ENCODE measurements at regions not wholly inside any gene's neighbourhood (a gene's known extent, or its start where the extent isn't known, plus 50 kb on each side); places are given as distances from the start of the nearest gene placed in this dataset.

DNA sequence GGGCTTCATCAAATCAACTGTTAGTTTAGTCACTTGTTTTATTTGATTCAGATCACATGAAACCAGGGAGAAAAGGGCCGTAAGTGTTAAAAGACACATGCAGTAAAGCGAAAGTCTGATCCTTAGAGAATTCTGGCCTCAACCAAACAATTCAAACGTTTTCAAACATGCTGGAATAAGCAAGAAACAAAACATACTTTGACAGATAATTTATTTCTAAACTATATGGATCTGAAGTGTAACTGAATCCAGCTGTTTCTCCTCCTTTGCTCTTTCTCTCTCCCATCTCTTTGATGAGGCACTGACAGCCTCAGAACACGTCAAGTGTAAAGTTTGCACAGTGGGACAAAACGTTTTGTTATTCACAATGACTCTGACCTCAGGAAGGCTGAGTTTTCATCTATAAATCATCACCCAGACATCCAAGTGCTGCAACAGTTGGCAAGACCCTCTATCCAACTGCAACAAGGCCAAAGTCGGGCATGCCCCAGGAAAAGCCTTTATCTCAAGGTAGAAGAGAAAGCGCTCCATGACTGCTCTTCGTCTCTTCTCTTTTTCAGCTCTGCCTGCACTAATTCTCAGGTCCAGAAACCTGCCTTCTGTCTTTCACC lies 267.1 kb upstream of the MYOCD start:
- Mint-ChIP-seq H3K36me3 (ENCODE audit: insufficient read depth, unreplicated experiment) (no peaks in the 10 kb centered on the region), H3K9me3 (ENCODE audit: unreplicated experiment) (peaks cover 15% of the 10 kb centered on the region), H3K27me3 (ENCODE audit: insufficient read depth, unreplicated experiment) (peaks cover 11% of the 10 kb centered on the region), H3K4me3 (ENCODE audit: unreplicated experiment) (no peak overlapping the region), H3K27ac (ENCODE audit: low read depth, unreplicated experiment) (no peak overlapping the region), H3K4me1 (ENCODE audit: insufficient read depth, unreplicated experiment) (no peaks in the 10 kb centered on the region)
- DNase-seq (ENCODE audit: unreplicated experiment), result no peak
- ChIA-PET POLR2A (no interaction called here), CTCF (no interaction called here)
- intact Hi-C loops (cut with micrococcal nuclease), result no loop called here
- BruUV-seq (replicated peaks), result no TSS peak
- TF ChIP-seq CTCF (IDR thresholded peaks at IDR 0.05; ENCODE audit: unreplicated experiment), result no peak

DNA sequence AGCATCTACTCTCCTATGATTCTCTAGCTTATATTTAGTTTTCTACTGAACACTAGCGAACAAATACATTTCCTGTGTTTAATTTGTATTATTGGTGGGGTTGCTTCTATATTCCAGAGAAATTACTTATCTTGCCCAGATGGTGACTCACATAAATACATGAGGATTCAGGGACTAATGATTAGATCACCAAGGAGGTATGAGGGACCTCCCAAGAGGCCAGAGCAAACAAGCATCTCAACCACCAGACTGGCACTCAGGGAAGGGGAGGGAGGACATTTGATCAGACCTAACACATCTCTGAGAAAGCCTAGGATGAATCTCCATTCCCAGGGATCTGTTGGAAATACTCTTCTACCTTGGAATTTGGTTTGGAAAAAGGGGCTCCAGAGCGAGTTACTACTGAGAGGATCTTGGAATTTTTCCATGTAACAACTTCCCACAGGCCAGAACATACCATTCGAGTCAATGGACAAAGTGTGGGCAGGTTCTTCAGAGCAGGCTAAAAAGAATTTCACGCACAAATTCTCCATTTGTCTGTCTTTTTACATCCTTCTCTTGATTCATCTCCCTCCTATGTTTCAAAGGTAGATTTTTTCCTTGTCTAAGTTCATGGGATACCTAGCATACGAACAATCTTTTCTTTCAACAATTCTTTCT lies 262.6 kb upstream of the MYOCD start:
- Mint-ChIP-seq H3K27ac (ENCODE audit: low read depth, unreplicated experiment) (no peak overlapping the region), H3K36me3 (ENCODE audit: insufficient read depth, unreplicated experiment) (no peaks in the 10 kb centered on the region), H3K4me1 (ENCODE audit: insufficient read depth, unreplicated experiment) (no peaks in the 10 kb centered on the region), H3K4me3 (ENCODE audit: unreplicated experiment) (no peak overlapping the region), H3K27me3 (ENCODE audit: insufficient read depth, unreplicated experiment) (no peaks in the 10 kb centered on the region), H3K9me3 (ENCODE audit: unreplicated experiment) (peaks cover 7% of the 10 kb centered on the region)
- no peak for DNase-seq (ENCODE audit: unreplicated experiment)
- ChIA-PET CTCF (interaction anchor here (0.5 kb wide), 1 partner anchor 1823 kb away, joined by 3 read pairs; no protein-coding TSS in a partner anchor), POLR2A (interaction anchor here (0.9 kb wide), 1 partner anchor 13 kb away, joined by 3 read pairs; no protein-coding TSS in a partner anchor)
- intact Hi-C loops (cut with micrococcal nuclease), result no loop called here
- no peak for TF ChIP-seq CTCF (IDR thresholded peaks at IDR 0.05; ENCODE audit: unreplicated experiment)
- no TSS peak for BruUV-seq (replicated peaks)

- no peaks in the 10 kb centered on the region for H3K4me1 Mint-ChIP-seq (ENCODE audit: insufficient read depth, unreplicated experiment)
- ChIA-PET CTCF (no interaction called here), POLR2A (interaction anchor here (0.6 to 0.9 kb wide), 2 partner anchors 12 to 44 kb away, joined by 3 read pairs; no protein-coding TSS in a partner anchor)
- no peak for TF ChIP-seq CTCF (IDR thresholded peaks at IDR 0.05; ENCODE audit: unreplicated experiment)
- peaks cover 4% of the 10 kb centered on the region for H3K9me3 Mint-ChIP-seq (ENCODE audit: unreplicated experiment)
- H3K4me3 Mint-ChIP-seq (ENCODE audit: unreplicated experiment), result no peak overlapping the region
- no peak overlapping the region for H3K27ac Mint-ChIP-seq (ENCODE audit: low read depth, unreplicated experiment)
- intact Hi-C loops (cut with micrococcal nuclease), result no loop called here
- no TSS peak for BruUV-seq (replicated peaks)
- DNase-seq (ENCODE audit: unreplicated experiment), result no peak
- no peaks in the 10 kb centered on the region for H3K36me3 Mint-ChIP-seq (ENCODE audit: insufficient read depth, unreplicated experiment)
- H3K27me3 Mint-ChIP-seq (ENCODE audit: insufficient read depth, unreplicated experiment), result no peaks in the 10 kb centered on the region
Measured at GRCh38 chr17:12403881-12404398, 261.8 kb upstream of the MYOCD start.

GRCh38 chr17:12406623-12407215 lies 259.0 kb upstream of the MYOCD start:
- Mint-ChIP-seq H3K4me1 (ENCODE audit: insufficient read depth, unreplicated experiment) (no peaks in the 10 kb centered on the region), H3K9me3 (ENCODE audit: unreplicated experiment) (no peaks in the 10 kb centered on the region), H3K27me3 (ENCODE audit: insufficient read depth, unreplicated experiment) (no peaks in the 10 kb centered on the region), H3K27ac (ENCODE audit: low read depth, unreplicated experiment) (no peak overlapping the region), H3K36me3 (ENCODE audit: insufficient read depth, unreplicated experiment) (no peaks in the 10 kb centered on the region), H3K4me3 (ENCODE audit: unreplicated experiment) (no peak overlapping the region)
- ChIA-PET CTCF (no interaction called here), POLR2A (no interaction called here)
- no TSS peak for BruUV-seq (replicated peaks)
- intact Hi-C loops (cut with micrococcal nuclease), result no loop called here
- no peak for DNase-seq (ENCODE audit: unreplicated experiment)
- no peak for TF ChIP-seq CTCF (IDR thresholded peaks at IDR 0.05; ENCODE audit: unreplicated experiment)

All from MCF 10A (cell line).